Large intestine (tissue), 3 donors: ENCODE measurements at regions not wholly inside any gene's neighbourhood (a gene's known extent, or its start where the extent isn't known, plus 50 kb on each side); places are given as distances from the start of the nearest gene placed in this dataset.

Experiments
- DNase-seq, 2 donors: peaks; one replicate each; pipeline versions ENCODE4 v3.0.0 to v3.0.0-alpha.2; 2013
- H3K27ac ChIP-seq: one replicate; pipeline ENCODE4 v1.5.1; 2013; ENCODE audit warnings: low read length
- H3K27me3 ChIP-seq: 2 replicates; pipeline ENCODE4 v1.6.1; 2013; ENCODE audit warnings: low read length; ENCODE audit not compliant: control insufficient read depth, insufficient read depth
- H3K36me3 ChIP-seq: 2 replicates; pipeline ENCODE4 v1.6.1; 2013; ENCODE audit warnings: low read length; ENCODE audit not compliant: control insufficient read depth, insufficient read depth
- H3K4me1 ChIP-seq: one replicate; pipeline ENCODE4 v1.6.1; 2013; ENCODE audit warnings: low read length; ENCODE audit not compliant: control insufficient read depth, insufficient read depth
- H3K4me3 ChIP-seq: one replicate; pipeline ENCODE4 v1.5.1; 2013; ENCODE audit warnings: low read length
- H3K9me3 ChIP-seq: one replicate; pipeline ENCODE4 v1.6.1; 2013; ENCODE audit warnings: mild to moderate bottlenecking, low read depth, low read length, moderate library complexity; ENCODE audit not compliant: control insufficient read depth
- WGBS: methylation state at CpG from one replicate; pipeline ENCODE4 v1.1.5; 2013; ENCODE audit warnings: low lambda C conversion rate; ENCODE audit not compliant: insufficient coverage; 5-methylcytosine and 5-hydroxymethylcytosine counted together

DNA sequence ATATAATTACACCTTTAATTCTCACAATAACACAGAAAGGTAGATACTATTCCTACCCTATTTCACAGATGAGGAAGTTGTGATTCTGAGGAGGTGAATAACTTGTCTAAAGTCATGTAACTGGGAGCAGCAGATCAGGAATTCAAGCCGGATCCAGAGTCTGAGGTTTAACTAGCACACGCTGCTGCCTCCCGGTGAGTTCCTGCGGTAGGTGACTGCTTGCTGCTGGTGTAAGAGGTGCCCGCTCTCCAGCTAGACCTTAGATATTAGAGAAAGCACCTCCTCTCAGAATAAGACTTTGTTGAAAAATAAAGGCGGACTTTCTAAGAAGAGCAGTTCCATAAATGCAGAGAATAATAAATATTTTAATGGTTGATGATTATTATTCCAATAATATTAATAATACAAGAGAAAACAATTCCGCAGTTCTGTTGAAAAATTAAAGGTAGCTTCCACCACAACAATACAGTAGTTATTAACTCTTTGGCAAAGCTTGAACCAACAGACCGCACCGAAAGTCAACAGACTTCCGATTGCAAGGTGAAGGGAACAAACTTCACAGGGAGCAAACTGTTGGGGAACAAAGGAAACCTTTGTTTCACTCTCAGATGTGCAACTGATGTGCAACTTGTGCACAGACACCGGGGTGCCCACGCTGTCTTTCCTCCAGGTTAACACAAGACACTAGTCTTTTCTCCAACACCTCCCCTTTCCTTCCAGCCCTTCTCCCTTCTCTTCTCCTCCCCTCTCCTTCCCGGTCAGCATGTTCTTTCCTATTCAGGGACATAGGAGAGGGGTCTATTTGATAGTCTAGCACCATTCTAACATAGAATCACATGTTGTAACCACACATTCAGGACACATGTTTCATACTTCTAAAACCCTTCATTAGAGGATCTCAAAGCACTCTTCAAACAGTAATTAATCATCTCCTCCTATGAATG, 73.2 kb upstream of the EGLN3 start:
- H3K36me3 ChIP-seq, result no peaks in the 10 kb centered on the region
- H3K4me3 ChIP-seq, result no peak overlapping the region
- H3K4me1 ChIP-seq, result peaks cover 2% of the 10 kb centered on the region
- H3K27me3 ChIP-seq, result no peaks in the 10 kb centered on the region
- peak overlapping the region; percentile 37 for H3K27ac ChIP-seq
- peak in 1 of 2 donors; percentile 82 for DNase-seq
- no peaks in the 10 kb centered on the region for H3K9me3 ChIP-seq
- WGBS, result 40% methylated on average over 1 of the region's 13 CpGs

DNA sequence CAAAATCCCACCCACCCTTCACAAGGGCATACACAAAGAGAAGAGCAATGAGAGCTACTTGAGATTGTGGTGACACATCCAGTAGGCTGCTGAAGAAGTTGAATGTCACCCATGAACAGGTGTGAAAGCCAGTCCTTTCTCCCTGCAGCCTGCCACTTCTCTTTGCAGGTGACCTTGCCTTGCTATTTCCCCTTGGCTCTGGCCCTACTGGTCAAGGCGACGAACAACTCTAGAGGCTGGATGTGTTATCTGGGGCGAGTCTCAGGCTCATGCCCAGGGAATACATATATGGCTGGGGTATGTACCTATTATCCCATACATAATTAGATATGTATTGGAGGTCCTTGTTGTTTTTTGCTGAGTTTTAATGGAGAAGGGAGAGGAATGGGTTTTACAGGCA, 70.2 kb upstream of the EGLN3 start:
- H3K9me3 ChIP-seq, result no peaks in the 10 kb centered on the region
- DNase-seq, result no peak
- no peaks in the 10 kb centered on the region for H3K27me3 ChIP-seq
- WGBS, result no CpG with 5 or more reads among the region's 3 CpGs
- H3K27ac ChIP-seq, result no peak overlapping the region
- H3K4me3 ChIP-seq, result no peak overlapping the region
- H3K36me3 ChIP-seq, result no peaks in the 10 kb centered on the region
- peaks cover 2% of the 10 kb centered on the region for H3K4me1 ChIP-seq

DNA sequence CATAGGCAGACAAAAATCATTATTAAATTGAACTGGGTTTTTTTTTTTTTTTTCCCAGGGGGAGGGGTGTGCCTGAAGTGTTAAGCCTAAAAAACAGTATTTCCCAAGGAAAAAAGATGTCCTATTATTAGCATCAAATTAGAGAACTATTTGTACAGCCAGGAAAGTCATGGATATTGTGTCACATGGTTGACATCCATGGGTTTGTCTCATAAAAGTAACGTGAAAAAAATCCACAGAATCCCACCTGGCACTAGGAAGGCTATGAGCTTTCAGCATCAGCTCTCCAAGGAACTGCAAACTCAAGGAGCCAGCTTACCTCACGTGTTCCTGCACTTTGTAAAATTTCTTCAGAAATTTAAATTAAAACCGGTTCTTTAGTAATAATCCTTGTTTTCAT, 69.1 kb upstream of the EGLN3 start:
- no peak for DNase-seq
- no CpG with 5 or more reads among the region's 3 CpGs for WGBS
- Histone ChIP-seq H3K4me3 (no peak overlapping the region), H3K4me1 (peaks cover 2% of the 10 kb centered on the region), H3K9me3 (no peaks in the 10 kb centered on the region), H3K36me3 (no peaks in the 10 kb centered on the region), H3K27ac (no peak overlapping the region), H3K27me3 (no peaks in the 10 kb centered on the region)

DNA sequence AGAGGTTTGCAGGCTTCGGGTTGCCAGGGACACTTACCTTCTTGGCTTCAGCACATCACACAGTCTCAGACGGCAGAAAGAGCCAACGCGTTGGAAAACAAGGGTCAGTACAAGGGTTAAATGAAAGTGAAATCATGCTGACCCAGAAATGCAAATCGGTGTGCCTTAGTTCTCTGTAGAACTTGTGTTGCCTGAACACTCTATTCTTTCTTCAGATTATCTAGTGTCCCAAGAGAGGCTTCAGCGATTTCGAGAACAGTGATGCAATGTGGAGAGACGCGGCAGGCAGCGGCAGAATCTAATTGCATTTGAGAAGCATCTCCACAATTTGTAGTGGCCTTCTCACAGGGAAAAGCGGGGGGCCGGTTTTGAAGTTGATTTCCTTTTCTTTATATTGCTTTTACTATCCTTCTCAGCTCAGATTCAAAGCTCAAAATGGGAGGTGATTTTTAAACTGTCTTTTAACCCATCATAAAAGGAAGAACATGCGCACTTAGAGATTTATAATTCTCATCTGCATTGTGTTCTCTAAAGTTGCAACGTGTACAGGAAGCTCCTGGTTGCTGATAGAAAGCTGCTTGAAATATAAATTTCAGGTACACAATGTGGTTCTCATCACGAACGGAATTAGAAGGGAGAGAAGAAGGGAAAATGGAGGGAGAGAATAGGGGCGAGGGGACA, 67.8 kb upstream of the EGLN3 start:
- no peak for DNase-seq
- Histone ChIP-seq H3K4me3 (no peak overlapping the region), H3K27ac (no peak overlapping the region), H3K36me3 (no peaks in the 10 kb centered on the region), H3K9me3 (no peaks in the 10 kb centered on the region), H3K27me3 (no peaks in the 10 kb centered on the region), H3K4me1 (peaks cover 2% of the 10 kb centered on the region)
- 77% methylated on average over 8 of the region's 17 CpGs for WGBS

DNA sequence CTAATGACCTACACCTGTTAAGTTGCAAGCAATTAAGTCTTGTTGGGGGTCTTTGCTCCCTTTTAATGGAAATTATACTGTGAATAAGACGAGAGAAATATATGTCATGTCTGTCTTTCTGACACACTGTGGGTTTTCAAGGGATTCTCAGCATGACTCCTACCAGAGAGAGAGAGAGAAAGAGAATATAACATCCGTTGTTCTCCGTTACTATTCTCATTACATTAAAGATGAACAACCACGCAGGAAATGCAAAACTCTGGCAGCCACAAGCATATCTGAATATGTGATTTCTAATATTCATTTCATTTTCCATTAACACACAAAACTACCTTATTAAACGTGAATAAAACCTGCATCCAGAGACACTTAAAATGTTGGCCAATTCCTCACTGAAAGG, 67.3 kb upstream of the EGLN3 start:
- Histone ChIP-seq H3K4me3 (no peak overlapping the region), H3K9me3 (no peaks in the 10 kb centered on the region), H3K4me1 (peaks cover 2% of the 10 kb centered on the region), H3K27ac (no peak overlapping the region), H3K27me3 (no peaks in the 10 kb centered on the region), H3K36me3 (no peaks in the 10 kb centered on the region)
- 80% methylated on average over 1 of the region's 5 CpGs for WGBS
- DNase-seq, result no peak

DNA sequence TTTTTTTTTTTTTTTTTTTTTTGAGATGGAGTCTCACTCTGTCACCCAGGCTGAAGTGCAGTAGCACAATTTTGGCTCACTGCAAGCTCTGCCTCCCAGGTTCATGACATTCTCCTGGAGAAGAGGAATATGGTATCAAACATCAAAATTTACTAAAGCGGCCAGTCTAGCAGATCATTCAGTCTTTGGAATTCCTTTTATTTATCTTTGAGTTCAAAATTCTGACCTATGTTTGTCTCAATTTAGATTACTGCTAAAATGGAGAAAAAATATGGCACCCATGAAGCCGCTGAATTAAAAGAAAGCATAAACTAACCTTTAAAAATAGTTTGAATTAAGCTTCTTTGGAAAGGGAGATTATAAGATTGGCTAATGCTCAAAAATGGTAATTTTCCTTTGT, 64.5 kb upstream of the EGLN3 start:
- no peaks in the 10 kb centered on the region for H3K27me3 ChIP-seq
- H3K4me1 ChIP-seq, result no peaks in the 10 kb centered on the region
- H3K9me3 ChIP-seq, result no peaks in the 10 kb centered on the region
- 100% methylated on average over 1 of the region's 2 CpGs for WGBS
- H3K27ac ChIP-seq, result no peak overlapping the region
- no peak overlapping the region for H3K4me3 ChIP-seq
- no peak for DNase-seq
- H3K36me3 ChIP-seq, result no peaks in the 10 kb centered on the region

DNA sequence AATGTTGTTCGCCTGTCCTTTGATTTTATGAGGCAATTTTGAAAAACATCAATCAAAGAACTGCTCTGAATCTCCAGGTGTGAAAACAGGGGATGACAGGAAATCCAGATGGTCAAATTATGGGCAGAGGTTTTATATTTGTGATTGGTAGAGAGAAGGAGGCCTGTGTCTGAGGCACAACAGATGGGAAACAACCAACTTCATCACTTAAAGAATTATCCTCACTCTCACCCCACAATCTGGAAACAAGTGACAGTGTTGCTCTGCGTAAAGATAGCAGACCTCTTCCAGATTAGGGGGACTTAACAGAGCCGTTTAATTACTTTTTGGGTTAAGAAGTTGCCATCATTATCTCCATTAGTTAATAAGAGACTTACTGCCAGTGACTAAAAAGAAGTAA, 64.1 kb upstream of the EGLN3 start:
- Histone ChIP-seq H3K27ac (no peak overlapping the region), H3K4me1 (no peaks in the 10 kb centered on the region), H3K27me3 (no peaks in the 10 kb centered on the region), H3K9me3 (no peaks in the 10 kb centered on the region), H3K36me3 (no peaks in the 10 kb centered on the region), H3K4me3 (no peak overlapping the region)
- WGBS, result no CpG with 5 or more reads among the region's 3 CpGs
- DNase-seq, result no peak

DNA sequence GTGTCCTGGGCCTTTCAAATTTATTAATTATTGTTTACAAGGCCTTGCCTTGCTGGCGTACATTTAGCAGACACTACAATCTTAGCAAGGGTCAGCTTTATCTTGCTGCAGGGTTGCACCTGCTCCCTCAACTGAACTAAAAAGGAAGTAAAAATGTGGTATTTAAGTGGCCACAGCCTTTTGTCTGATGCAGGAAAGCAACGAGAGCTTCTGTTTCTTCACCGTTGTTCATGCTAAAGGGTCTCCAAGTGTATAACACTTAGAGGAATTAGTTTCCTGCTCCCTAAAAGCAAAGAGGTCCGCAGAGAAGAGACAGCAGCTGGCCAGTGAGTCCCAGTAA, 62.8 kb upstream of the EGLN3 start:
- no peak for DNase-seq
- H3K4me1 ChIP-seq, result no peaks in the 10 kb centered on the region
- WGBS, result no CpG with 5 or more reads among the region's 4 CpGs
- H3K27ac ChIP-seq, result no peak overlapping the region
- H3K27me3 ChIP-seq, result no peaks in the 10 kb centered on the region
- H3K36me3 ChIP-seq, result no peaks in the 10 kb centered on the region
- no peaks in the 10 kb centered on the region for H3K9me3 ChIP-seq
- no peak overlapping the region for H3K4me3 ChIP-seq

DNA sequence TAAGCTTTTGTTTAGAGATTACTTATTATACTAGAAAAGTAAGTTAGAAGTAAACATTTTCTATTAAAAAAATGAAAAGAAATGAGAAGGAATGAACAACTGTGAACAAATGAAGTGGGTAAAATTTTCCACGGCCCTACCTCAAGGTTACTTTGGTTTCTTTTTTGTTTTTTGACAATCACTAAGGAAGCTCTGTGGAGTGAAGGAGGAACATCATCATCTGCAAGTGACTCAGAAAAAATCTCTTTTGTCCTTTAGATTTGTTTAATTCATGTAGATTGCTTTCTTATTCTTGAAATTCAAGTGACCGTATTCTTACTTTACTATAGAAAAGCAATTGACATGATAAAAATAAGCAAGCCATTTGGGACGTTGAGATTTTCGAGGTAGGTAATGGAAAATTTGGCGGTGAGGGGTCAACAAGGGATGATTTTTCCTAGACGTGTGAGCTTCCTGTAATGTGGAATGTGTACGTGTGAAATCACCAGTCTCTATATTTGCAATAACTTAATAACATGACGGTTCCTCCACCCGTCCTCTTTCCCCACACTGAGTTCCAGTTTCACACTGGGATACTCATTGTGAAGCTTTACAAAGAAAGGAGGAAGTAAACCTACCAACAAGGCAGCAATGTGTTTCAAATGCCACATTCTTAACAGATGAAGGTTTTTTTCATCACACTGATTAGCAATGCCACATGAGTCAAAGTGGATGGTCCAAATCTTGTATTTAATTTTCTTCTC, 62.3 kb upstream of the EGLN3 start:
- H3K9me3 ChIP-seq, result no peaks in the 10 kb centered on the region
- H3K27ac ChIP-seq, result no peak overlapping the region
- H3K4me3 ChIP-seq, result no peak overlapping the region
- 87% methylated on average over 6 of the region's 9 CpGs for WGBS
- H3K36me3 ChIP-seq, result no peaks in the 10 kb centered on the region
- no peaks in the 10 kb centered on the region for H3K4me1 ChIP-seq
- DNase-seq, result no peak
- H3K27me3 ChIP-seq, result no peaks in the 10 kb centered on the region

DNA sequence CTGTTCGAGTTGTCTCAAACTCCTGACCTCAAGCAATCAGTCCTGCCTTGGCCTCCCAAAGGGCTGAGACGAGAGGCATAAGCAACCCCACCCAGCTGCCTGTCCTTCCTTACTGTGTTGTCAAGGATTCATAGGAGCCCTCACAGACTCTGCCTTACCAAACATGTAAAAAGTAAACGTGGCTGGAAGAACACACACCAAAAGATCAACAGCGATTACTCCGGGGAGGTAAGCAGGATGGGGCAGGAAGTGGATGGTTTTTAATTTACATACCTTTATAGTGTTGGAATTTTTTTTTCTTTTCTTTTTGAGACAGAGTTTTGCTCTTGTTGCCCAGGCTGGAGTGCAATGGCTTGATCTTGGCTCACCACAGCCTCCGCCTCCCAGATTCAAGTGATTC, 61.5 kb upstream of the EGLN3 start:
- Histone ChIP-seq H3K9me3 (no peaks in the 10 kb centered on the region), H3K27me3 (no peaks in the 10 kb centered on the region), H3K4me3 (no peak overlapping the region), H3K27ac (no peak overlapping the region), H3K36me3 (no peaks in the 10 kb centered on the region), H3K4me1 (no peaks in the 10 kb centered on the region)
- WGBS, result no CpG with 5 or more reads among the region's 6 CpGs
- DNase-seq, result no peak
